Endothelial cell of umbilical vein (primary cell): ENCODE measurements at regions not wholly inside any gene's neighbourhood (a gene's known extent, or its start where the extent isn't known, plus 50 kb on each side); places are given as distances from the start of the nearest gene placed in this dataset.

ENCODE experiments used
- BruUV-seq: library from RNA; stranded (reverse); fragments of 400-500 nt; replicated peaks from 2 replicates; lab custom pipeline; 2021; lab: Mats Ljungman, UMichigan
- CTCF ChIA-PET: fragments of 300-600, 350-600 bp; sonication (Branson Sonifier 250); formaldehyde crosslinking; loops from one replicate; lab custom pipeline; 2021; ENCODE audit warnings: antibody characterized with exemption, inconsistent platforms; lab: Charles Lee
- POLR2A ChIA-PET: fragments of 300-600, 350-600 bp; sonication (Branson Sonifier 250); formaldehyde crosslinking; loops from one replicate; lab custom pipeline; 2021; ENCODE audit warnings: antibody characterized with exemption, inconsistent platforms; lab: Charles Lee
- DNase-seq: peaks from one replicate; pipeline ENCODE4 v3.0.0-alpha.2; 2011; ENCODE audit warnings: low read depth, low spot score
- FAIRE-seq: peaks from 2 replicates; lab custom pipeline; 2011; peaks lifted over from hg19 to GRCh38; lab: Jason Lieb, UNC
- H2AFZ ChIP-seq: 2 replicates; pipeline ENCODE4 v1.6.0; 2012; ENCODE audit warnings: low read depth, low read length, control low read depth, inconsistent platforms
- H3K27ac ChIP-seq: 2 replicates; pipeline ENCODE4 v1.5.1; 2011; ENCODE audit warnings: low read depth, mild to moderate bottlenecking, control low read depth, low read length, moderate library complexity; ENCODE audit not compliant: insufficient read depth
- H3K27me3 ChIP-seq, 2 experiments: 2 replicates each; pipeline versions ENCODE4 v1.6.0 to v1.6.1; 2011; ENCODE audit warnings: low read length in 2 of 2, mixed read lengths in 1 of 2; ENCODE audit not compliant: control insufficient read depth in 2 of 2, insufficient read depth in 2 of 2
- H3K36me3 ChIP-seq, 2 experiments: 2 replicates in 1 of 2; 3 replicates in 1 of 2; pipeline ENCODE4 v1.5.1; 2011; ENCODE audit warnings: low read length in 2 of 2, mild to moderate bottlenecking in 1 of 2, moderate library complexity in 1 of 2; ENCODE audit not compliant: control insufficient read depth in 2 of 2, insufficient read depth in 2 of 2; ENCODE audit errors: extremely low read depth in 1 of 2
- H3K4me1 ChIP-seq: 3 replicates; pipeline ENCODE4 v1.5.1; 2011; ENCODE audit warnings: mild to moderate bottlenecking, low read length; ENCODE audit not compliant: control insufficient read depth, insufficient read depth; ENCODE audit errors: extremely low read depth
- H3K4me2 ChIP-seq: 2 replicates; pipeline ENCODE4 v1.6.1; 2011; ENCODE audit warnings: low read length, control low read depth, mixed read lengths; ENCODE audit not compliant: insufficient read depth
- H3K4me3 ChIP-seq, 3 experiments: fragments of 200-600 bp in 1 of 3; sonication (generic), shearing (Covaris generic) in 1 of 3; replicated peaks in 1 of 3; 2 replicates each; pipeline ENCODE4 v1.5.1; 2011 to 2016; ENCODE audit warnings: control low read depth in 3 of 3, low read length in 3 of 3, mild to moderate bottlenecking in 2 of 3, inconsistent platforms in 1 of 3, low read depth in 1 of 3, moderate library complexity in 1 of 3; ENCODE audit not compliant: insufficient read depth in 1 of 3
- H3K79me2 ChIP-seq: 2 replicates; pipeline ENCODE4 v1.6.0; 2012; ENCODE audit warnings: low read length, inconsistent platforms; ENCODE audit not compliant: control insufficient read depth, insufficient read depth
- H3K9ac ChIP-seq: replicated peaks from 2 replicates; pipeline ENCODE3; 2011; ENCODE audit warnings: low read length, control low read depth; ENCODE audit not compliant: insufficient read depth; ENCODE audit errors: extremely low read depth
- H3K9me1 ChIP-seq: replicated peaks from 3 replicates; pipeline ENCODE4 v1.6.0; 2011; ENCODE audit warnings: mild to moderate bottlenecking, low read length; ENCODE audit not compliant: control insufficient read depth, insufficient read depth; ENCODE audit errors: extremely low read depth
- H3K9me3 ChIP-seq: replicated peaks from 2 replicates; pipeline ENCODE4 v1.5.1; 2012; ENCODE audit warnings: low read length, inconsistent platforms; ENCODE audit not compliant: control insufficient read depth, insufficient read depth
- H4K20me1 ChIP-seq: replicated peaks from 2 replicates; pipeline ENCODE3; 2011; ENCODE audit warnings: mild to moderate bottlenecking, low read length; ENCODE audit not compliant: control insufficient read depth, insufficient read depth; ENCODE audit errors: extremely low read depth
- CTCF ChIP-seq, 2 donors: IDR thresholded peaks; 1 replicate in 1 of 2; 2 replicates in 1 of 2; pipeline ENCODE4 v1.5.1; 2011; ENCODE audit warnings: low read length in 2 of 2, mild to moderate bottlenecking in 2 of 2, moderate library complexity in 2 of 2, control low read depth in 1 of 2, inconsistent platforms in 1 of 2, low read depth in 1 of 2; ENCODE audit not compliant: insufficient read depth in 1 of 2; ENCODE audit errors: extremely low read depth in 1 of 2
- FOS ChIP-seq: IDR thresholded peaks from 2 replicates; pipeline ENCODE4 v1.6.1; 2011; ENCODE audit warnings: mild to moderate bottlenecking, low read length, moderate library complexity, borderline replicate concordance; ENCODE audit not compliant: insufficient read depth
- GATA2 ChIP-seq: IDR thresholded peaks from 2 replicates; pipeline ENCODE4 v1.7.0; 2011; ENCODE audit warnings: low read depth, mild to moderate bottlenecking, moderate library complexity, mixed read lengths, low read length; ENCODE audit not compliant: insufficient read length, insufficient read depth
- JUN ChIP-seq: IDR thresholded peaks from 2 replicates; pipeline ENCODE4 v1.6.1; 2011; ENCODE audit warnings: borderline replicate concordance, low read depth; ENCODE audit not compliant: insufficient read length, insufficient read depth
- POLR2A ChIP-seq: IDR thresholded peaks from 2 replicates; pipeline ENCODE4 v1.6.1; 2012; ENCODE audit warnings: low read depth, mild to moderate bottlenecking, control low read depth, low read length
- POLR2AphosphoS5 ChIP-seq: IDR thresholded peaks from 2 replicates; pipeline ENCODE4 v1.6.1; 2012; ENCODE audit warnings: low read depth, mild to moderate bottlenecking, control low read depth, low read length, moderate library complexity; ENCODE audit not compliant: insufficient read depth
- dilution Hi-C: fragments of 300-500 bp; cut with MboI; formaldehyde crosslinking; loops from one replicate; pipeline ENCODE4 v1.15.0; 2019; ENCODE audit warnings: low sequenced_read_pairs; ENCODE audit not compliant: extremely low pct_ligation_motif_present
- intact Hi-C: fragments of 100-400 bp; cut with micrococcal nuclease; formaldehyde crosslinking; loops from one replicate; pipeline ENCODE4 v1.10.0; 2022
- TF ChIP-seq, protein P1 (sequence below): IDR thresholded peaks from 2 replicates; pipeline ENCODE4 v1.6.1; 2011; ENCODE audit not compliant: insufficient read depth, insufficient read length

DNA sequence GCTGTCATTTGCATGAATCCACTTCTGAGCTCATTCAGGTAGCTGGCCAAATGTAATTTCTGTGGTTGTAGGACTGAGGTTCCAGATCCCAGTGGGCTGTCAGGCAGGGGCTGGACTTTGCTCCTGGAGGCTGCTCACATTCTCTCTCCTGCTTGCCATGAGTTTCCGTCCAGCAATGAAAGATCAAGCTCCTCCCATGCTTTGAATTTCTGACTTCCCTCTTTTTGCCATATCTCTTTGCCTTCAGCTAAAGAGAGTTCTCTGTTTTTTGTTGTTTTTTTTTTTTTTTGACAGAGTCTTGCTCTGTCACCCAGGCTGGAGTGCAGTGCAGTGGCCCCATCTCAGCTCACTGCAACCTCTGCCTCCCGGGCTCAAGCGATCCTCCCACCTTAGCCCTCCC, 76.9 kb downstream of the ING1 start:
- intact Hi-C loops (no loop called here), dilution Hi-C loops (no loop called here)
- H4K20me1 ChIP-seq: no peaks in the 10 kb centered on the region
- H3K27ac ChIP-seq: no peak overlapping the region
- FAIRE-seq: no peak
- no peaks in the 10 kb centered on the region for H3K9me3 ChIP-seq
- no peaks in the 10 kb centered on the region for H3K36me3 ChIP-seq
- H3K27me3 ChIP-seq: peaks cover 5 to 6% of the 10 kb centered on the region in 2 experiments
- H3K9ac ChIP-seq: no peak overlapping the region
- TF ChIP-seq POLR2AphosphoS5 (no peak), JUN (no peak), POLR2A (no peak), FOS (no peak), GATA2 (no peak), CTCF (IDR thresholded peaks at IDR 0.05; ENCODE audit: extremely low read depth in 1 of 2, insufficient read depth in 1 of 2, low read depth in 1 of 2, low read length in 2 of 2) (no peak)
- TF ChIP-seq, protein P1, sequence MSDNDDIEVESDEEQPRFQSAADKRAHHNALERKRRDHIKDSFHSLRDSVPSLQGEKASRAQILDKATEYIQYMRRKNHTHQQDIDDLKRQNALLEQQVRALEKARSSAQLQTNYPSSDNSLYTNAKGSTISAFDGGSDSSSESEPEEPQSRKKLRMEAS: no peak
- no peak overlapping the region for H2AFZ ChIP-seq
- DNase-seq: no peak
- H3K79me2 ChIP-seq: no peaks in the 10 kb centered on the region
- H3K4me1 ChIP-seq: no peaks in the 10 kb centered on the region
- no peak overlapping the region for H3K4me3 ChIP-seq
- no TSS peak for BruUV-seq
- H3K9me1 ChIP-seq: no peaks in the 10 kb centered on the region
- ChIA-PET CTCF (interaction anchor here (0.9 to 1.2 kb wide), 2 partner anchors 9 to 11 kb away, joined by 3 read pairs; no protein-coding TSS in a partner anchor), POLR2A (interaction anchor here (0.7 to 0.8 kb wide), 2 partner anchors 12 to 75 kb away, joined by 4 to 5 read pairs; no protein-coding TSS in a partner anchor)
- H3K4me2 ChIP-seq: no peak overlapping the region
